ENCODE measurements at regions not wholly inside any gene's neighbourhood (a gene's known extent, or its start where the extent isn't known, plus 50 kb on each side); places are given as distances from the start of the nearest gene placed in this dataset.

DNA sequence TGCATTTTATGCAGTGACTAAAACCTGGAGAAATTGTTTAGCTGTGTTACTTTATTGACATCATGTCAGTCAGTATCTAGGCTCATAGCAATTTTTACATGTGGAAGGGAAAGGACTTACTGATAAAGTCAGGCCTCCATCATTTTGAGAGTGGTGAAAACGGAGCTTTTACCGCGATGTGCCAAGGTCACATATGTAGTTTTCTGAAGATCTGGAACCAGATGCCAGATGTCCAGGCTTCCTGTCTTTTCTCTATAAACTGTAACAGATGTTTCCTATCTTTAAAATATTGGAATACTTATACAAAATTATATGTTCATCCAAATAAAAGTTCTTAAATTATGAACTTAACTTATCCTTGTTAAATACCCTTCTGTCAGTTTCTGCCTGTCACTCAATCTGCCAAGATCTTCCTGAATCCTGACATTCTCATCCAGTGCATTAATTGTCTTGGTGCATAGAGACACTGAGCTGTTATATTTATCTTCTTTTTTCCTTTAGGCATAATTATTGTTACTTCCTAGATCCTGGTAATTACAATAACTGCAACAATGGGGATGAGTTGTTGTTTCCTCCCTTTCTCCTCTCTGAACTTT lies 1646.2 kb upstream of the TENM3 start:
- TF ChIP-seq, protein P1, sequence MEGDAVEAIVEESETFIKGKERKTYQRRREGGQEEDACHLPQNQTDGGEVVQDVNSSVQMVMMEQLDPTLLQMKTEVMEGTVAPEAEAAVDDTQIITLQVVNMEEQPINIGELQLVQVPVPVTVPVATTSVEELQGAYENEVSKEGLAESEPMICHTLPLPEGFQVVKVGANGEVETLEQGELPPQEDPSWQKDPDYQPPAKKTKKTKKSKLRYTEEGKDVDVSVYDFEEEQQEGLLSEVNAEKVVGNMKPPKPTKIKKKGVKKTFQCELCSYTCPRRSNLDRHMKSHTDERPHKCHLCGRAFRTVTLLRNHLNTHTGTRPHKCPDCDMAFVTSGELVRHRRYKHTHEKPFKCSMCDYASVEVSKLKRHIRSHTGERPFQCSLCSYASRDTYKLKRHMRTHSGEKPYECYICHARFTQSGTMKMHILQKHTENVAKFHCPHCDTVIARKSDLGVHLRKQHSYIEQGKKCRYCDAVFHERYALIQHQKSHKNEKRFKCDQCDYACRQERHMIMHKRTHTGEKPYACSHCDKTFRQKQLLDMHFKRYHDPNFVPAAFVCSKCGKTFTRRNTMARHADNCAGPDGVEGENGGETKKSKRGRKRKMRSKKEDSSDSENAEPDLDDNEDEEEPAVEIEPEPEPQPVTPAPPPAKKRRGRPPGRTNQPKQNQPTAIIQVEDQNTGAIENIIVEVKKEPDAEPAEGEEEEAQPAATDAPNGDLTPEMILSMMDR (IDR thresholded peaks at IDR 0.05; ENCODE audit: low read depth, low read length, missing control alignments), result no peak
- no peak overlapping the region for H3K4me3 ChIP-seq (replicated peaks; ENCODE audit: low read depth, low read length)
- DNase-seq (ENCODE audit: extremely low read depth, low read depth), result no peak

DNA sequence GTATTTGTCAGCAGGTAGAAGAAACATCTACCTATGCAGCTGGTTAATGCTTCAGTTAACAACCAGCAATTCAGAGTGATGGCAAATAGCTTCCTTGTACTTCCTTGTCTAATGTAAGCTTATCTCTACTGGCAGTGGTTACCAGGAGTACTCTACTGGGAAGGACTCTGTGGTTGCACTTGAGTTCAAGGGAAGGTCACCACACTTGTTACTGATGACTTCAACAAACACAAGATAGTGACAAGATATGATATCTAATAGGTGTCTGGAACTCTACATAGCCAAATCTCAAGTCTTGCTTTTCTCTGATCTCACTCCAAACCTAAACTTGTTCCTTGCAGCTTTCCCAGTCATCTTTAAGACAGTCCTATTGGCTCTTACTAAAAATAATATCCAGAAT lies 1644.9 kb upstream of the TENM3 start:
- TF ChIP-seq, protein P1 (IDR thresholded peaks at IDR 0.05; ENCODE audit: low read depth, low read length, missing control alignments), result no peak

DNA sequence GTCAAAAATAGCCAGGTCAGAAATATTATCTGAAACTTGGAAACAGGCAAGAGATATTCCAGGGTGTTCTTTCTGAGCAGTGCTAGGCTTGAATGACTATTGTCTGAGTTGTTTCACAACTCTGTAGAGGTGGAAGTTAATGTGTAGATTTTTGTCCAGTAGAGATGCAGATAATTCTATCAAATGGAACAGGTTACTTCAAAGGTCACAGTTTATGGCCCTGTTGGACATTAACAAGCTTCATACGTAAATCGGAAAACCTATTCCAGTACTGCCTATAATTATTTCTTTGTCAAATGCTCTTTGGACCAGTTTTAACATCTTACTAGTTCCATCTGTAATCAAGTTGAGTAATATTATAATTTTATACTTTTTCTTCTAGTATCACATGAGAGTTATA lies 1639.4 kb upstream of the TENM3 start:
- TF ChIP-seq, protein P1 (IDR thresholded peaks at IDR 0.05; ENCODE audit: low read depth, low read length, missing control alignments), result no peak
- no peak for DNase-seq (ENCODE audit: extremely low read depth, low read depth)

More for the DNA sequence above, 1644.9 kb upstream of the TENM3 start:
- H3K4me3 ChIP-seq (replicated peaks; ENCODE audit: low read depth, low read length), result no peak overlapping the region
- no peak for DNase-seq (ENCODE audit: extremely low read depth, low read depth)

DNA sequence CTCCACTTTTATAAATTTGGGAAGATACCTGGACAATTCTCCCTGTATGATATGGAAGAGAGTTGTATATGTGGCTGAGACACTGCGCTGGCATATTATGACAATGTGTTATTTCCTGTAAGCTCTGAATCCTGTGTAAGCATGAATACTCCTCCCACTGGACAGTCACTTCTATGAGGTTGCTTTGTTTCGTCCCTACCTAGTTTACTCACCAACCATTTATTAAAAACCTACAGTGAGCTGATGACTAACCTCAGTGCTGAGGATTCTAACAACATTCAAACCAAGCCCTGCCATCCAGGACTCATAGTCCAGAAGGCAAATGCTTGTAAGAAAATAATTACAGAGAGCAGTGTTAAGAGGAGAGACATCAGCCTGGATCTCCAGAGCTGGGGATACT lies 1632.9 kb upstream of the TENM3 start:
- no peak for DNase-seq (ENCODE audit: extremely low read depth, low read depth)
- TF ChIP-seq, protein P1 (IDR thresholded peaks at IDR 0.05; ENCODE audit: low read depth, low read length, missing control alignments), result no peak
- no peak overlapping the region for H3K4me3 ChIP-seq (replicated peaks; ENCODE audit: low read depth, low read length)

More for the DNA sequence above, 1639.4 kb upstream of the TENM3 start:
- no peak overlapping the region for H3K4me3 ChIP-seq (replicated peaks; ENCODE audit: low read depth, low read length)

DNA sequence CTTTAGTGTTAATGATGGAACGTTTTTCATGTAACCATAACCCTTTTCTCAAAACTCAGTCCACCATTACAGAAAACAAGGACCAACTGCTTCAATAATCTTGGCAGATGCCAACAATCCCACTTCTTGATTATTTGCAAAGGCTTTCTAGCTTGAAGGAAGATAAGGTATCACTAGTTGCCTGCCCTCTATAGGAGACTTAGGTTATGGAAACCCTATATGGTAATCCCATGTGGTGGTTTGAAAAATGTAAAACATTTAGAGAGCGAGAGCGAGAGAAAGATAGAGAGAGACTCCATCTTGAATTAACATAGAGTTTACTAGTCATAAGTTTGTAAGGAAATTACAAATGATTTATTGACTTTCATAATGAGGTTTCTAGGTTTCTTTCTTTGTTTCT lies 1627.5 kb upstream of the TENM3 start:
- TF ChIP-seq, protein P1 (IDR thresholded peaks at IDR 0.05; ENCODE audit: low read depth, low read length, missing control alignments), result no peak
- DNase-seq (ENCODE audit: extremely low read depth, low read depth), result no peak
- H3K4me3 ChIP-seq (replicated peaks; ENCODE audit: low read depth, low read length), result no peak overlapping the region

DNA sequence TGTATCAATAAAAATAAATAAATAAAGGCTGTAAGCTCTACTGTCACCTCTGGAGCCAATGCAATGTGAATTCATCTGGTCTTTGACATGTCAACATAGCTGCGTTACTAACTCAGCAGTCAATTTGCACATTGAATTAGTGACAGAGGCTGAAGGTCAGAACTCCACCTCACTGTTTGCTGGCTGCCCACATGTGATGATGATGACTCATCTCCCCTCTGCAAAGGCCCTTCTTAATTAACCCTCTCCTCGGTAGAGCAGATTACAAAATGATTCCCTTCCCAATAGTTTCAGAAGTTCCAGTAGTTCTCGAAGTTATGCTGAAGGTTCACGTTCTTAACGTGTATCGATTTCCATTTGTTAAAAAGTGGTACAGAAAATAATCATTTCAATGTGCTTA lies 1626.0 kb upstream of the TENM3 start:
- DNase-seq (ENCODE audit: extremely low read depth, low read depth), result no peak
- TF ChIP-seq, protein P1 (IDR thresholded peaks at IDR 0.05; ENCODE audit: low read depth, low read length, missing control alignments), result no peak
- H3K4me3 ChIP-seq (replicated peaks; ENCODE audit: low read depth, low read length), result no peak overlapping the region

DNA sequence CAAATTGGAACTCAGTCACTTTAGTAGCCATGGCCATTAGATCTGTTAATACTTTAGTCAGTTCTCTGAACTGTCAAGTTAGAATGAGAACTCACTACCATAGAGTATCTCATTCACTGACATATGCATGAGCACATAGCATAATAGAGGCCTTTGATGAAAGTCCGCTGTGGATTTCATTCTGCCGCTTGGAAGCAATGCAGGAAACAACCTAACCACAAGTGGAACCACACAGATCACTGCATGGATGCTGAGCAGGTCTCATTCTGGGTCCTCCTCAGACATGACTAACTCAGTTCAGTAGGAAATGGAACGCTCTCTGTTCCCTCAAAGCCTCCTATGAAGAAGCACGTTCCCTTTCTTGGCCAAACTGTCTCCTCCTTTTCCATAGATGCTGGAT lies 1624.8 kb upstream of the TENM3 start:
- TF ChIP-seq, protein P1 (IDR thresholded peaks at IDR 0.05; ENCODE audit: low read depth, low read length, missing control alignments), result no peak
- no peak for DNase-seq (ENCODE audit: extremely low read depth, low read depth)
- H3K4me3 ChIP-seq (replicated peaks; ENCODE audit: low read depth, low read length), result no peak overlapping the region

Data from HFF-Myc (cell line).